Body of pancreas (tissue), 4 donors: ENCODE measurements at regions not wholly inside any gene's neighbourhood (a gene's known extent, or its start where the extent isn't known, plus 50 kb on each side); places are given as distances from the start of the nearest gene placed in this dataset.

Source experiments
- CTCF ChIP-seq, 7 experiments: fragments of 450-650 bp in 4 of 7; fragments of 200-600 bp in 3 of 7; sonication (generic) in 3 of 7; IDR thresholded peaks; one replicate each; pipeline ENCODE4 v1.5.1; 2016 to 2019; ENCODE audit warnings: antibody characterized with exemption in 7 of 7
- POLR2A ChIP-seq, 3 donors: fragments of 450-650 bp; IDR thresholded peaks; one replicate each; pipeline ENCODE4 v1.6.1; 2016; ENCODE audit warnings: antibody characterized with exemption in 3 of 3, mild to moderate bottlenecking in 2 of 3

GRCh38 chr1:208918160-208918559, 665.4 kb upstream of the CAMK1G start:
- TF ChIP-seq POLR2A (IDR thresholded peaks at IDR 0.05) (no peak), CTCF (IDR thresholded peaks at IDR 0.05) (no peak)
